H1 (cell line): ENCODE measurements at regions not wholly inside any gene's neighbourhood (a gene's known extent, or its start where the extent isn't known, plus 50 kb on each side); places are given as distances from the start of the nearest gene placed in this dataset.

ENCODE experiments used
- EP300 ChIP-seq, 2 experiments: IDR thresholded peaks; 1 replicate in 1 of 2; 2 replicates in 1 of 2; pipeline ENCODE4 v1.6.1; 2011 to 2012; ENCODE audit warnings: low read depth in 2 of 2, low read length in 2 of 2, mild to moderate bottlenecking in 2 of 2, borderline replicate concordance in 1 of 2, inconsistent platforms in 1 of 2, moderate library complexity in 1 of 2
- HDAC6 ChIP-seq: IDR thresholded peaks from one replicate; pipeline ENCODE4 v1.7.1; 2012; ENCODE audit warnings: low read depth, mild to moderate bottlenecking, inconsistent platforms, low read length, moderate library complexity
- JUND ChIP-seq: IDR thresholded peaks from 2 replicates; pipeline ENCODE4 v1.6.1; 2011; ENCODE audit warnings: mild to moderate bottlenecking, improper control_type of control experiment, low read length
- POU5F1 ChIP-seq: IDR thresholded peaks from 2 replicates; pipeline ENCODE4 v1.6.1; 2011; ENCODE audit warnings: low read depth, mild to moderate bottlenecking, low read length, moderate library complexity
- RFX5 ChIP-seq: IDR thresholded peaks from 2 replicates; pipeline ENCODE4 v1.6.1; 2011; ENCODE audit warnings: low read depth, low read length, improper control_type of control experiment, borderline replicate concordance
- SIX5 ChIP-seq: IDR thresholded peaks from 2 replicates; pipeline ENCODE4 v1.6.1; 2011; ENCODE audit warnings: mild to moderate bottlenecking, low read depth, low read length
- SP2 ChIP-seq: IDR thresholded peaks from 2 replicates; pipeline ENCODE4 v1.6.1; 2012; ENCODE audit warnings: mild to moderate bottlenecking, low read length, inconsistent platforms
- TEAD4 ChIP-seq: IDR thresholded peaks from 2 replicates; pipeline ENCODE4 v1.6.1; 2012; ENCODE audit warnings: low read depth, low read length, inconsistent platforms, mixed read lengths
- TF ChIP-seq, protein P1 (sequence below): fragments of 300-600 bp; sonication (generic); IDR thresholded peaks from 2 replicates; pipeline ENCODE4 v1.7.1; 2012; ENCODE audit warnings: low read length, moderate library complexity, mild to moderate bottlenecking, inconsistent platforms; ENCODE audit not compliant: insufficient replicate concordance

- TF ChIP-seq, protein P1, sequence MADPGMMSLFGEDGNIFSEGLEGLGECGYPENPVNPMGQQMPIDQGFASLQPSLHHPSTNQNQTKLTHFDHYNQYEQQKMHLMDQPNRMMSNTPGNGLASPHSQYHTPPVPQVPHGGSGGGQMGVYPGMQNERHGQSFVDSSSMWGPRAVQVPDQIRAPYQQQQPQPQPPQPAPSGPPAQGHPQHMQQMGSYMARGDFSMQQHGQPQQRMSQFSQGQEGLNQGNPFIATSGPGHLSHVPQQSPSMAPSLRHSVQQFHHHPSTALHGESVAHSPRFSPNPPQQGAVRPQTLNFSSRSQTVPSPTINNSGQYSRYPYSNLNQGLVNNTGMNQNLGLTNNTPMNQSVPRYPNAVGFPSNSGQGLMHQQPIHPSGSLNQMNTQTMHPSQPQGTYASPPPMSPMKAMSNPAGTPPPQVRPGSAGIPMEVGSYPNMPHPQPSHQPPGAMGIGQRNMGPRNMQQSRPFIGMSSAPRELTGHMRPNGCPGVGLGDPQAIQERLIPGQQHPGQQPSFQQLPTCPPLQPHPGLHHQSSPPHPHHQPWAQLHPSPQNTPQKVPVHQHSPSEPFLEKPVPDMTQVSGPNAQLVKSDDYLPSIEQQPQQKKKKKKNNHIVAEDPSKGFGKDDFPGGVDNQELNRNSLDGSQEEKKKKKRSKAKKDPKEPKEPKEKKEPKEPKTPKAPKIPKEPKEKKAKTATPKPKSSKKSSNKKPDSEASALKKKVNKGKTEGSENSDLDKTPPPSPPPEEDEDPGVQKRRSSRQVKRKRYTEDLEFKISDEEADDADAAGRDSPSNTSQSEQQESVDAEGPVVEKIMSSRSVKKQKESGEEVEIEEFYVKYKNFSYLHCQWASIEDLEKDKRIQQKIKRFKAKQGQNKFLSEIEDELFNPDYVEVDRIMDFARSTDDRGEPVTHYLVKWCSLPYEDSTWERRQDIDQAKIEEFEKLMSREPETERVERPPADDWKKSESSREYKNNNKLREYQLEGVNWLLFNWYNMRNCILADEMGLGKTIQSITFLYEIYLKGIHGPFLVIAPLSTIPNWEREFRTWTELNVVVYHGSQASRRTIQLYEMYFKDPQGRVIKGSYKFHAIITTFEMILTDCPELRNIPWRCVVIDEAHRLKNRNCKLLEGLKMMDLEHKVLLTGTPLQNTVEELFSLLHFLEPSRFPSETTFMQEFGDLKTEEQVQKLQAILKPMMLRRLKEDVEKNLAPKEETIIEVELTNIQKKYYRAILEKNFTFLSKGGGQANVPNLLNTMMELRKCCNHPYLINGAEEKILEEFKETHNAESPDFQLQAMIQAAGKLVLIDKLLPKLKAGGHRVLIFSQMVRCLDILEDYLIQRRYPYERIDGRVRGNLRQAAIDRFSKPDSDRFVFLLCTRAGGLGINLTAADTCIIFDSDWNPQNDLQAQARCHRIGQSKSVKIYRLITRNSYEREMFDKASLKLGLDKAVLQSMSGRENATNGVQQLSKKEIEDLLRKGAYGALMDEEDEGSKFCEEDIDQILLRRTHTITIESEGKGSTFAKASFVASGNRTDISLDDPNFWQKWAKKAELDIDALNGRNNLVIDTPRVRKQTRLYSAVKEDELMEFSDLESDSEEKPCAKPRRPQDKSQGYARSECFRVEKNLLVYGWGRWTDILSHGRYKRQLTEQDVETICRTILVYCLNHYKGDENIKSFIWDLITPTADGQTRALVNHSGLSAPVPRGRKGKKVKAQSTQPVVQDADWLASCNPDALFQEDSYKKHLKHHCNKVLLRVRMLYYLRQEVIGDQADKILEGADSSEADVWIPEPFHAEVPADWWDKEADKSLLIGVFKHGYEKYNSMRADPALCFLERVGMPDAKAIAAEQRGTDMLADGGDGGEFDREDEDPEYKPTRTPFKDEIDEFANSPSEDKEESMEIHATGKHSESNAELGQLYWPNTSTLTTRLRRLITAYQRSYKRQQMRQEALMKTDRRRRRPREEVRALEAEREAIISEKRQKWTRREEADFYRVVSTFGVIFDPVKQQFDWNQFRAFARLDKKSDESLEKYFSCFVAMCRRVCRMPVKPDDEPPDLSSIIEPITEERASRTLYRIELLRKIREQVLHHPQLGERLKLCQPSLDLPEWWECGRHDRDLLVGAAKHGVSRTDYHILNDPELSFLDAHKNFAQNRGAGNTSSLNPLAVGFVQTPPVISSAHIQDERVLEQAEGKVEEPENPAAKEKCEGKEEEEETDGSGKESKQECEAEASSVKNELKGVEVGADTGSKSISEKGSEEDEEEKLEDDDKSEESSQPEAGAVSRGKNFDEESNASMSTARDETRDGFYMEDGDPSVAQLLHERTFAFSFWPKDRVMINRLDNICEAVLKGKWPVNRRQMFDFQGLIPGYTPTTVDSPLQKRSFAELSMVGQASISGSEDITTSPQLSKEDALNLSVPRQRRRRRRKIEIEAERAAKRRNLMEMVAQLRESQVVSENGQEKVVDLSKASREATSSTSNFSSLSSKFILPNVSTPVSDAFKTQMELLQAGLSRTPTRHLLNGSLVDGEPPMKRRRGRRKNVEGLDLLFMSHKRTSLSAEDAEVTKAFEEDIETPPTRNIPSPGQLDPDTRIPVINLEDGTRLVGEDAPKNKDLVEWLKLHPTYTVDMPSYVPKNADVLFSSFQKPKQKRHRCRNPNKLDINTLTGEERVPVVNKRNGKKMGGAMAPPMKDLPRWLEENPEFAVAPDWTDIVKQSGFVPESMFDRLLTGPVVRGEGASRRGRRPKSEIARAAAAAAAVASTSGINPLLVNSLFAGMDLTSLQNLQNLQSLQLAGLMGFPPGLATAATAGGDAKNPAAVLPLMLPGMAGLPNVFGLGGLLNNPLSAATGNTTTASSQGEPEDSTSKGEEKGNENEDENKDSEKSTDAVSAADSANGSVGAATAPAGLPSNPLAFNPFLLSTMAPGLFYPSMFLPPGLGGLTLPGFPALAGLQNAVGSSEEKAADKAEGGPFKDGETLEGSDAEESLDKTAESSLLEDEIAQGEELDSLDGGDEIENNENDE: peak; percentile 96
- TF ChIP-seq TEAD4 (peak; percentile 70; the same call in 1 of the 2 replicates), EP300 (IDR thresholded peaks at IDR 0.05; ENCODE audit: borderline replicate concordance in 1 of 2, low read depth in 2 of 2, low read length in 2 of 2) (no peak), RFX5 (no peak), SP2 (no peak), HDAC6 (no peak), JUND (no peak), POU5F1 (peak; percentile 81), SIX5 (no peak)
Measured at GRCh38 chr2:186125156-186125555, 360.9 kb upstream of the ZC3H15 start (continued).
